Medulla oblongata (tissue), 1 donor: ENCODE measurements at regions not wholly inside any gene's neighbourhood (a gene's known extent, or its start where the extent isn't known, plus 50 kb on each side); places are given as distances from the start of the nearest gene placed in this dataset.

ENCODE experiments used
- DNase-seq: peaks from one replicate; pipeline ENCODE4 v3.0.0-alpha.2; 2015; ENCODE audit errors: extremely low spot score

- no peak for DNase-seq
These were observed 478.8 kb downstream of the CETN3 start for GRCh38 chr5:89930591-89931392.

GRCh38 chr5:89929834-89930233 lies 479.7 kb downstream of the CETN3 start:
- no peak for DNase-seq

- no peak for DNase-seq
These were observed 480.4 kb downstream of the CETN3 start for GRCh38 chr5:89929173-89929572.

- DNase-seq: no peak
These were observed 487.4 kb downstream of the CETN3 start for GRCh38 chr5:89922161-89922560.

- no peak for DNase-seq
These were observed 492.4 kb downstream of the CETN3 start for GRCh38 chr5:89917112-89917511.

GRCh38 chr5:89916131-89916530 lies 493.4 kb downstream of the CETN3 start:
- no peak for DNase-seq

GRCh38 chr5:89908876-89909275 lies 500.7 kb downstream of the CETN3 start:
- DNase-seq: no peak

GRCh38 chr5:89904442-89904841 lies 505.1 kb downstream of the CETN3 start:
- no peak for DNase-seq

- DNase-seq: peak; percentile 45
These were observed 507.6 kb downstream of the CETN3 start for GRCh38 chr5:89901983-89902382.

- DNase-seq: no peak
These were observed 508.2 kb downstream of the CETN3 start for GRCh38 chr5:89901346-89901745.

- DNase-seq: no peak
These were observed 509.2 kb downstream of the CETN3 start for GRCh38 chr5:89900346-89900745.

- no peak for DNase-seq
These were observed 510.0 kb downstream of the CETN3 start for GRCh38 chr5:89899559-89899958.

GRCh38 chr5:89893546-89893945 lies 516.0 kb downstream of the CETN3 start:
- DNase-seq: no peak

- no peak for DNase-seq
These were observed 523.9 kb downstream of the CETN3 start for GRCh38 chr5:89885670-89886069.

GRCh38 chr5:89883967-89884366 lies 525.6 kb downstream of the CETN3 start:
- DNase-seq: no peak

GRCh38 chr5:89878140-89879132 lies 531.1 kb downstream of the CETN3 start:
- DNase-seq: no peak

GRCh38 chr5:89871906-89872305 lies 537.6 kb downstream of the CETN3 start:
- DNase-seq: no peak

GRCh38 chr5:89869346-89869745 lies 540.2 kb downstream of the CETN3 start:
- no peak for DNase-seq

GRCh38 chr5:89866410-89866809 lies 543.1 kb downstream of the CETN3 start:
- DNase-seq: no peak

- no peak for DNase-seq
These were observed 544.6 kb downstream of the CETN3 start for GRCh38 chr5:89864941-89865340.

- DNase-seq: no peak
These were observed 551.8 kb downstream of the CETN3 start for GRCh38 chr5:89857790-89858189.

- DNase-seq: no peak
These were observed 554.1 kb downstream of the CETN3 start for GRCh38 chr5:89855417-89855816.

GRCh38 chr5:89851911-89852310 lies 557.6 kb downstream of the CETN3 start:
- DNase-seq: no peak
